A673 (cell line): ENCODE measurements at regions not wholly inside any gene's neighbourhood (a gene's known extent, or its start where the extent isn't known, plus 50 kb on each side); places are given as distances from the start of the nearest gene placed in this dataset.

Experiments
- BruUV-seq: library from RNA; stranded (reverse); fragments of 400-500 nt; replicated peaks from 2 replicates; lab custom pipeline; 2021; lab: Mats Ljungman, UMichigan
- CTCF ChIA-PET: fragments of 300-600 bp; sonication (Branson Sonifier 250); formaldehyde crosslinking; loops from one replicate; lab custom pipeline; 2022; ENCODE audit warnings: antibody characterized with exemption; lab: Charles Lee
- POLR2A ChIA-PET: fragments of 300-600 bp; sonication (Branson Sonifier 250); formaldehyde crosslinking; loops from one replicate; lab custom pipeline; 2022; ENCODE audit warnings: antibody characterized with exemption; ENCODE audit not compliant: low non-redundant PET; lab: Charles Lee
- DNase-seq: peaks from one replicate; pipeline ENCODE4 v3.0.0-alpha.2; 2015; ENCODE audit warnings: low spot score
- H3K27ac ChIP-seq: fragments of 200-600 bp; sonication (generic); 2 replicates; pipeline ENCODE4 v1.5.1; 2016; ENCODE audit warnings: mixed run types, low read depth, mild to moderate bottlenecking, mixed read lengths, antibody characterized with exemption, low read length; ENCODE audit not compliant: poor library complexity, severe bottlenecking
- H3K27me3 ChIP-seq: fragments of 200-600 bp; sonication (generic); replicated peaks from 2 replicates; pipeline ENCODE4 v1.6.1; 2017; ENCODE audit warnings: mixed run types, low read depth, mild to moderate bottlenecking, mixed read lengths, antibody characterized with exemption, low read length; ENCODE audit not compliant: insufficient read depth, poor library complexity
- H3K36me3 ChIP-seq: fragments of 200-600 bp; sonication (generic); 2 replicates; pipeline ENCODE4 v1.6.1; 2016; ENCODE audit warnings: mixed run types, mild to moderate bottlenecking, mixed read lengths, antibody characterized with exemption, low read length; ENCODE audit not compliant: insufficient read depth, poor library complexity, severe bottlenecking
- H3K4me1 ChIP-seq: fragments of 200-600 bp; sonication (generic); 2 replicates; pipeline ENCODE4 v1.6.1; 2017; ENCODE audit warnings: mixed run types, mild to moderate bottlenecking, mixed read lengths, antibody characterized with exemption, low read length; ENCODE audit not compliant: insufficient read depth, poor library complexity, severe bottlenecking
- H3K4me3 ChIP-seq: fragments of 200-600 bp; sonication (generic); 2 replicates; pipeline ENCODE4 v1.5.1; 2016; ENCODE audit warnings: low read depth, mixed run types, mild to moderate bottlenecking, mixed read lengths, low read length; ENCODE audit not compliant: poor library complexity, severe bottlenecking
- H3K9me3 ChIP-seq: fragments of 200-600 bp; sonication (generic); 2 replicates; pipeline ENCODE4 v1.6.1; 2016; ENCODE audit warnings: mixed run types, low read depth, mild to moderate bottlenecking, mixed read lengths, antibody characterized with exemption, low read length; ENCODE audit not compliant: poor library complexity, severe bottlenecking
- CTCF ChIP-seq: fragments of 300-800, 200-600 bp; sonication (generic); conservative IDR thresholded peaks from 2 replicates; pipeline ENCODE4 v1.5.1; 2017; ENCODE audit warnings: low read depth, mild to moderate bottlenecking, antibody characterized with exemption, low read length, moderate library complexity, mixed read lengths
- EZH2 ChIP-seq: fragments of 200-600 bp; sonication (generic); IDR thresholded peaks from 2 replicates; pipeline ENCODE4 v1.6.1; 2017; ENCODE audit warnings: borderline replicate concordance, low read depth, mild to moderate bottlenecking, mixed read lengths, antibody characterized with exemption, low read length; ENCODE audit not compliant: poor library complexity, severe bottlenecking
- intact Hi-C: fragments of 100-400 bp; cut with micrococcal nuclease; formaldehyde crosslinking; loops from one replicate; pipeline ENCODE4 v1.10.0; 2022; ENCODE audit not compliant: unreplicated experiment

- intact Hi-C loops: no loop called here
- no peak overlapping the region for H3K4me3 ChIP-seq
- ChIA-PET POLR2A (no interaction called here), CTCF (no interaction called here)
- no peaks in the 10 kb centered on the region for H3K27me3 ChIP-seq
- DNase-seq: peak; percentile 7
- no TSS peak for BruUV-seq
- H3K27ac ChIP-seq: no peak overlapping the region
- no peaks in the 10 kb centered on the region for H3K4me1 ChIP-seq
- no peak for TF ChIP-seq EZH2
- TF ChIP-seq CTCF: no peak
- H3K36me3 ChIP-seq: no peaks in the 10 kb centered on the region
- no peaks in the 10 kb centered on the region for H3K9me3 ChIP-seq
Observed at GRCh38 chr5:89570557-89570956, 687.6 kb upstream of the MEF2C start.

GRCh38 chr5:89566340-89566739 is 683.4 kb upstream of the MEF2C start:
- BruUV-seq: no TSS peak
- Histone ChIP-seq H3K27me3 (no peaks in the 10 kb centered on the region), H3K36me3 (no peaks in the 10 kb centered on the region), H3K4me1 (no peaks in the 10 kb centered on the region), H3K9me3 (no peaks in the 10 kb centered on the region), H3K27ac (no peak overlapping the region), H3K4me3 (no peak overlapping the region)
- intact Hi-C loops: no loop called here
- ChIA-PET POLR2A (no interaction called here), CTCF (no interaction called here)
- DNase-seq: no peak
- TF ChIP-seq CTCF: no peak
- TF ChIP-seq EZH2: no peak

- H3K9me3 ChIP-seq: no peaks in the 10 kb centered on the region
- peak; percentile 9 for DNase-seq
- peaks cover 3% of the 10 kb centered on the region for H3K4me1 ChIP-seq
- ChIA-PET POLR2A (no interaction called here), CTCF (no interaction called here)
- no peak overlapping the region for H3K4me3 ChIP-seq
- no TSS peak for BruUV-seq
- no peak overlapping the region for H3K27ac ChIP-seq
- H3K36me3 ChIP-seq: no peaks in the 10 kb centered on the region
- TF ChIP-seq EZH2 (no peak), CTCF (no peak)
- no peaks in the 10 kb centered on the region for H3K27me3 ChIP-seq
- intact Hi-C loops: no loop called here
Observed at GRCh38 chr5:89560696-89561095, 677.7 kb upstream of the MEF2C start.
